GM12875 (cell line): ENCODE measurements at regions not wholly inside any gene's neighbourhood (a gene's known extent, or its start where the extent isn't known, plus 50 kb on each side); places are given as distances from the start of the nearest gene placed in this dataset.

Experiments used
- H3K4me3 ChIP-seq: one replicate; pipeline ENCODE4 v1.5.1; 2011; ENCODE audit warnings: low read depth, low read length, control low read depth
- CTCF ChIP-seq: IDR thresholded peaks from 2 replicates; pipeline ENCODE4 v1.5.1; 2011; ENCODE audit warnings: low read depth, mild to moderate bottlenecking, control low read depth, inconsistent platforms, low read length, moderate library complexity, borderline replicate concordance; ENCODE audit not compliant: insufficient read depth

- TF ChIP-seq CTCF: no peak
Observed at GRCh38 chr5:175347931-175348330, 96.1 kb downstream of the DRD1 start.

GRCh38 chr5:175347027-175347426 is 97.0 kb downstream of the DRD1 start:
- no peak for TF ChIP-seq CTCF
- H3K4me3 ChIP-seq: no peak overlapping the region

More at GRCh38 chr5:175347931-175348330, 96.1 kb downstream of the DRD1 start:
- H3K4me3 ChIP-seq: no peak overlapping the region

- no peak for TF ChIP-seq CTCF
- H3K4me3 ChIP-seq: no peak overlapping the region
Observed at GRCh38 chr5:175344331-175345195, 99.4 kb downstream of the DRD1 start.

- no peak overlapping the region for H3K4me3 ChIP-seq
- TF ChIP-seq CTCF: no peak
Observed at GRCh38 chr5:175343308-175343707, 100.7 kb downstream of the DRD1 start.

GRCh38 chr5:175340180-175340579 is 103.8 kb downstream of the DRD1 start:
- no peak overlapping the region for H3K4me3 ChIP-seq
- TF ChIP-seq CTCF: no peak

GRCh38 chr5:175337680-175338079 is 106.3 kb downstream of the DRD1 start:
- TF ChIP-seq CTCF: no peak

GRCh38 chr5:175336781-175337180 is 107.2 kb downstream of the DRD1 start:
- no peak overlapping the region for H3K4me3 ChIP-seq
- TF ChIP-seq CTCF: no peak

More at GRCh38 chr5:175337680-175338079, 106.3 kb downstream of the DRD1 start:
- H3K4me3 ChIP-seq: no peak overlapping the region
